UCSD-AML1 (cell line): ENCODE measurements at regions not wholly inside any gene's neighbourhood (a gene's known extent, or its start where the extent isn't known, plus 50 kb on each side); places are given as distances from the start of the nearest gene placed in this dataset.

ENCODE experiments used
- DNase-seq: peaks from one replicate; lab custom pipeline; 2025; ENCODE audit not compliant: unreplicated experiment; lab: John Stamatoyannopoulos, UW

GRCh38 chr22:46077669-46078099 lies 72.6 kb upstream of the PPARA start:
- no peak for DNase-seq

DNA sequence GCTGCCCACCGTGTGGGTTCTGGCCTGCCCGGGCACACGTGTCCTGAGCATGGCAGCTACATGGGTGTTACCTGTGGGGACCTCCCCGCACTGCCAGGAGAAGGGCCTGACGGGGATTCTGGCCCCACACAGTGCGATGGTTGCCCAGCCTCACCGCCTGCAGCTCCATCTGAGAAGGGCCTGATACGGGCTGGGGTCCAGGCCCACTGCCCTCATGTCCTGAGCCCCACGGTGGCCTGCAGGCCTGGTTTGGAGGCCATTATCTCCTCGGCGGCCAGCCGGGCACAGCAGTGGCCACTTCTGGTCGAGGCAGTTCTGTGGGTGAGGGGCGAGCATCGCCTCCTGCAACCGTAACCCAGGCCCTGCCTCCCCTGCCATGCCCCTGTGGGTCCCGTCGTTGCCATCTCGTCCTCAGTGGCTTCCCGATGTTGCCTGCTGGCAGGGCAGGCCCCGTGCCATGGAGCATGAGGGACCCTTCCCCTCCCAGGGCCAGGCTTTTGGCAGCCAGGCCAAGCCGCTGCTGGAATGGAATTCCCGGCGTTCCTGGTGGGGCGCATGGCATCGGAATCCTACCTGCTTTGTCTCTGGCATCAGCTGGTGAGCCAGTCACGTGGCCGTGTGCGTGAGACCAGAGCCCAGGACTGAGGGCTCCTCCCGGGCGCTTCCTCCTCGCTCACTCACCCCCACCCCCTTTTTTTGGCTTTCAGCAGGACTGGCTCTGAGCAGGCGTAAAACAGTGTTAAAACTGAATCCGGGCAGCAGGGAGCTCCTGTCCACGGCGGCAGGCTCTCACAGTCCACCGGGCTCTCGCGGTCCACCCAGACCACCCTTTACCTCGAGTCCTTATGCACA lies 71.9 kb upstream of the PPARA start:
- no peak for DNase-seq

DNA sequence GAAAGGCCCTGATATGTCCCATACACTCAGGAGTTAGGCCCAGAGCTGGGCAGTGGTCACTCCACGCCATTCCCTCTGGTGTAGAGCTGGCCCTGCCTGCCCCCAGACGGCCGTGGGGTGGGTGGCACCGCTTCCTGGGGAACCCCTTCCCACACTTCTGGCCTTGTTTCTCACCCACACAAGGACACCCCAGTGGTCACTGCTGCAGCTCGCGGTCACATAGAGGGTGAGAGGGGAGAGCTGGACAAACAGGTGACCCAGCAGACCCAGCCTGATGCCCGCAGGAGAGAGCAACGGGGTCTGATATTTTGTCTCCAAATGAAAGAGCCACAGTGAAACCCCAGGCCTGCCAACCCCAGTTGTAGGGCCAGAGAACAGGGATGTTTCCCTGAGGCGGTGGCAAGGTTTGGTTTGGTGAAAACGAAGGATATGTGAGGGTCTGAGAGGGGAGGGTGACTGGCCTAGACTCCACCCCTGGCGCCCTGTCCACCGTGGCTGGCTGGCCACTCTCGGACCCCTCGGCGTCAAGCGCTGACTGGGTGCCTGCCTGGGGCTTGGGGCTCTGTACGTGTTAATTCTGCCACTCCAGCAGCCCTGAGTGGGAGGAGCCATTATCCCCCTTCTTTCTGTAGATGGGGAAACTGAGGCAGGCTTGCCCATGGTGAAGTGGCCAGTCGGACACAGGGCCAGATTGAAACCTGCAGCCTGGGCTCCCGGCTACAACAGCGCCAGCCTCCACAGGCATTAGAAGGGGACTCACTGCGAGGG lies 71.0 kb upstream of the PPARA start:
- DNase-seq: no peak

GRCh38 chr22:46079861-46080821 lies 70.2 kb upstream of the PPARA start:
- DNase-seq: no peak

DNA sequence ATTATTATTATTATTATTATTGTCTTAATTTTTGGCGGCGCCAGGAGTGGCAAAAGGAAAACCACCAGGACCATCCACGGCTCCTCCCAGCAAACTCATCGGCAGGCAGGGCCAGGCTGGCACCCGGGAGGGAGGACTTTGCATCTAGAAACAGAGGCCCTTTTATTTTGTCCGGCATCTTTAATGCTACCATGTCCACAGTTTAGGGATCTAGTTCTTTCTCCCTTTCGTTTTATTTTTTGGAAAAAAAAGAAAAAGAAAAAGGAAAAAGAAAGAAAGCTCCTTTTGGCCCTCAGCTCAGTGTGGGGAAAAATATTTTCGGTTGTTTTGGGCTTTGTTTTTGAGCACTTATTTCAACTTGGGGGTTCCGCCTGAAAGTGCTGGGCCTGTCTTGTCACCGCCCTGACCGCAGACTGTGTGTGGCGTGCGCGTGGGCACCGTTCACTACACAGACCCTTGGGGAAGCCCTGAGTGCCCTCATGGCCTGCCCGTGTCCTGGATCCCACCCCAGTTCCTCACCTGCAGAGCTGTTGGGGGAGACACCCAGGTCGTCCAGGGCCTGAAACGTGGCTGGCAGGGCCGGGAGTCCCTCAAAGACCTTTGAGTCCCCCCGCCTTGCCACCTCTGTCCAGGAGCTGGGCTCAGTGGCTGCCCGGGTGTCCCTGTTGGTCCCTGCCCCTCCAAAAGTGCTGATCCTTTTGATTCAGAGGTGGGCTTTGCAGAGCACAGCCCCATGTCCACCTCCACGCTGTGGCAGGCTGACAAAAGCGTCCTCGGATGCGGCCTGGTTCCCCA lies 69.1 kb upstream of the PPARA start:
- no peak for DNase-seq

DNA sequence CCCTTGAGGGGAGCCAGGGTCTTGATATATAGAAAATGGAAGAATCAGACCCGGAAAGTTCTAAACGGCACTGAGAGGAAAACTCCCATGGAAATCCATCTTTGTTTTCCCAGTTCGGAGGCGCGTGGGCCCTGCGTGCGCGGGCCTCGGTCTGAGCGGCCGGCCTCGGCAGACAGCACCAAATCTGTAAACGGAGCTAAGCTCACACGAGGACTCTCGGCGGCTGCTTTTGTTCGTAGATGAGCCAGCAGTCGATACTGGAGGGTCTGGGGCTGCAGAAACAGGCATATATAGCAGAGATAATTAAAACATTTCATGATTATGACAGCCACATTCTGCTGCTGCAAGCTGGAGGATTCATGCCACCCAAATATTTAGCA lies 68.5 kb upstream of the PPARA start:
- no peak for DNase-seq

DNA sequence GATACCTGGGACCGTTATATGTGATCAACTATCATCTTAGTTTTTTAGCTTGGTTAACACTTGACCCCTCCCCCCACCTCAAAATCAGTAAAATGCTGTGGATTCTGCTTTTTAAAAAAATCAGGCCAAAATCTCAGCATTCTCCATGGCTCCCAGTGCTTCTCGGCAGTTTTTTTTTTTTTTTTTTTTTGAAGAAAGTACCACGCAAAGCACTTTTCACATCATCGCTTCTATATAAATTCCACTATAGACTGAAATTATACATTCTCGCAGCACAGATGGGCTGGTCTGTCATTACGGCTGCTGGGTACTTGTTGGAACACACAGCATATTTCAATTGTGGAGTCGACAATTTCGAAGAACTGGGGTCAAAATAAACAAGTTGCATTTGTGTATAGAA lies 67.7 kb upstream of the PPARA start:
- no peak for DNase-seq

- no peak for DNase-seq
Observed at GRCh38 chr22:46083383-46084350, 66.7 kb upstream of the PPARA start.

DNA sequence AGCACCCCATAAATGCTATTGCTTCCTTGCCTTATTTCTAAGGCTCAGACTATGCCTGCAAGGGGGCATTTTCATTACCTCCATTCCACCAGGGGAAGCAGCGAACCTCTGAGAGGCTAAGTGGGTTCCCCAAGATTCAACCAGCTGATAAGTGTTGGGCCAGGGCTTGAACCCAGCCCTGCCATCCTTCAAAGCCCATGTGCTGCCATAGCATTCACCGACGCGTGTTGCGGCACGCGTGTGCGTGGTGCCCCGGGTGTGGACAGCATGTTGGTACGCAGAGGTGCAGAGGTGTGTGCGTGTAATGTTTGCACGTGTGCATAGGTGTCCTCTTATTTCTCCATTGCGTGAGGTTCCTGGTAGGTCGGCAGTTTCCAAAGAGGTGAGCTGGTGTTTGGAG lies 66.0 kb upstream of the PPARA start:
- DNase-seq: no peak

- no peak for DNase-seq
Observed at GRCh38 chr22:46084943-46085827, 65.1 kb upstream of the PPARA start.

- DNase-seq: no peak
Observed at GRCh38 chr22:46085828-46086576, 64.3 kb upstream of the PPARA start.

GRCh38 chr22:46086577-46087335 lies 63.6 kb upstream of the PPARA start:
- no peak for DNase-seq

DNA sequence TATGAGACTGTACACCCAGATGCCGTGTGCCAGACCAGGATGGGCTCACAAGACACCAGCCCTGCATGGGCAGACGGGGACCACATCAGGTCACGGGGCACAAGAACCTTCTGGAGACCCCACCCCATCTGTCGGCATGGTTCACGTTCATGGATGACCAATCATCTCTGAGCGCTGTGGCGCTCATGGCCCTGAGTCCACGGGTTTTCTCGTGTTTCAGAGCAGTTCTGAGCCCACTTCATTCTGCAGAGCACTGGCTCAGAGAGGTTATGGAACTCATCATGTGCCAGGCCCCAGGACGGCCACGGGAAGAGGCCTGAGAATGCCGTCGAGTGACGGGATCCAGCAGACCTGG lies 63.0 kb upstream of the PPARA start:
- DNase-seq: no peak

DNA sequence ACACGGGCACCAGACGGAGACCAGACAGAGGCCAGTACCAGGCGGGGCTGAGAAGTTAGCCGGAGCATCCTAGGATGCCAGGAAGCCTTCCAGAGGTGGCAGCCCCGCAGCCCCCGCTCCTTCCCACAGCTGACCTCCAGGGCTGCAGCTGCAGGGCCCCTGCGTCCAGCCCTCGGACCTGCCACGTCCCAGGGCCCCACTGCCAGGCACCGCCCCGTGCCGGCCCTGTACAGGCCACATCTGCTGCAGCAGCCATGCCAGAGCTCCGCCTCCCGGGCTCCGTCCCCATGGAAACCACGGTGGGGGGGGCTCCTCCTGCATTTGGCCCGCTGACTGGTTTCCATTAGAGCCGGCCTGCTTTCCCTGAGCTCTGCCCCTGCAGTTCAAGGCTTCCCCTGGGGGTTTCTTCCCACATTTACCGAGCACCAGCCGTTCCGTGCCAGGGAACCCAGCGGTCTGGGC lies 62.5 kb upstream of the PPARA start:
- no peak for DNase-seq

DNA sequence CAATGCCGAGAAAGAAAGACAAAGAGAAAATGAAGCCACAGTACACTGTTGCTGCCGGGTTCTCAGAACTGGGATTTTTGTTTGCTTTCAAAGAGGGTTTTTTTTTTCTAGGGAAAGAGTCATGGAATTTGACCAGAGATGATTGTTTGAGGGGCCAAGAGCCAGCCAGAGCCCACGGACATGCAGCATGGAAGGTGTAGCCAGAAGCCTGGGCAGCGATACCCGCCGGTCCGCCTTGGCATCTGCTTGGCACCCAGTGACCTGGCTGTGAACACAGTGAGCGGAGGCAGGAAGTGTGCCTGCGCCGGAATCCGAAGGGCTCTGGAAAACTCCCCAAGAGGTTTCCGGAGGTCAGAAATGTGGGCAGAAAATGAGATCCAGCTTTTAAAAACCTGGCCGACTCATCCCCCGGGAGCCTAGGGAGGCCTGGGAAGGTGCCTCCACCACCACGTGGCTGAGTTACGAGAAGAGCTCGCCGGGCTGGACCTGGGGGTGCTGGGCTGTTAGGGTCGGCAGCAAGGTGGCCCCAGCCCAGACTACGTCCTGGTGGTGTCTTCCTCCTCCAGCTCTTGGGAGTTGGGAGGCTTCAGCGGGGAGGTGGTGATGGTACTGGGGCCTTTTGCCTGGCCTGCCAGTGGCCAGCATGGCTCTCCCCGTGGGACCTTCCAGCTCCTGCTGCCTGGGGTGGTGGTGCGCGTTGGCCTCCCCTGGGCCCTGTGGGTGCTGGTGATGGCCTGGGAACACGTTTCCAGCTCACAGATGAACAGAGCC lies 61.6 kb upstream of the PPARA start:
- no peak for DNase-seq

DNA sequence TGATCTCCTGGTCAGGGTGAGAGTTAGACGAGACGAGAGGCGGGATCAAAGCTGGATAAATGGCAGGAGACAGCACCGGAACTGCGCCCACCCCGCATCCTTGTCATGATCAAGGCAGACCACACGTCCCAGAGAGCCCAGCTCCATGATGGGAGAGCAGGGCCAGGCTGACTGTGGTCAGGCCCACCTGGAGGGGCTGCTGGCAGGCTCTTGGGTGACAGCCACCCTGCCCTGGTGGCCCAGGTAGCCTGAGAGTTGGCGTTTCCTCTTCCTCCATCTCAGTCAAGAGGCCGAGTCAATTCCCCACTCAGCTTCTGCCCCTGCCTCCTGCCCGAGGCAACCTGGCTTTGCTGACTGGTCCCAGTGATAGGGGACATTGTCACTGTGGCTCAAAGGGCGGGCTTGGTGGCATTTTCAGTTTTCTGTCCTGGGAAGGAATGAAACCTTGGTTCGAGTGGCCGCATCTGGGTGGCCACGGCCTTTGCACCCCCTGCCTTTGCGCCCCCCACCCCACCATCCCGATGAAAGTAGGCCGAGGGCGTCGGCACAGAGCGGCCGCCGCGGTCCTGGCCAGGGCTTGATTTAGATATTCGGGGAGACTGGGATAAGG lies 60.8 kb upstream of the PPARA start:
- no peak for DNase-seq
